PFSK-1 (cell line): ENCODE measurements at regions not wholly inside any gene's neighbourhood (a gene's known extent, or its start where the extent isn't known, plus 50 kb on each side); places are given as distances from the start of the nearest gene placed in this dataset.

Experiments
- FOXP2 ChIP-seq: optimal IDR thresholded peaks from 2 replicates; pipeline ENCODE3; 2011; ENCODE audit warnings: borderline replicate concordance, control low read depth, inconsistent platforms; ENCODE audit not compliant: insufficient read depth; ENCODE audit errors: extremely low read length, extremely low read depth
- POLR2AphosphoS5 ChIP-seq: IDR thresholded peaks from 2 replicates; pipeline ENCODE4 v1.6.1; 2012; ENCODE audit warnings: low read depth, mild to moderate bottlenecking, control low read depth, low read length, moderate library complexity
- SIN3A ChIP-seq: IDR thresholded peaks from 2 replicates; pipeline ENCODE4 v1.6.1; 2012; ENCODE audit warnings: mild to moderate bottlenecking, low read length, moderate library complexity, borderline replicate concordance; ENCODE audit not compliant: insufficient read depth
- TAF1 ChIP-seq: IDR thresholded peaks from 2 replicates; pipeline ENCODE4 v1.6.1; 2012; ENCODE audit warnings: low read length, control low read depth, borderline replicate concordance; ENCODE audit not compliant: insufficient read depth
- TF ChIP-seq, protein P1 (sequence below), 2 experiments: IDR thresholded peaks; 2 replicates each; pipeline versions ENCODE4 v1.6.1 to v1.8.0; 2011 to 2012; ENCODE audit warnings: low read depth in 2 of 2, low read length in 2 of 2, control low read depth in 1 of 2, inconsistent platforms in 1 of 2, mild to moderate bottlenecking in 1 of 2, moderate library complexity in 1 of 2; ENCODE audit not compliant: insufficient read depth in 1 of 2

DNA sequence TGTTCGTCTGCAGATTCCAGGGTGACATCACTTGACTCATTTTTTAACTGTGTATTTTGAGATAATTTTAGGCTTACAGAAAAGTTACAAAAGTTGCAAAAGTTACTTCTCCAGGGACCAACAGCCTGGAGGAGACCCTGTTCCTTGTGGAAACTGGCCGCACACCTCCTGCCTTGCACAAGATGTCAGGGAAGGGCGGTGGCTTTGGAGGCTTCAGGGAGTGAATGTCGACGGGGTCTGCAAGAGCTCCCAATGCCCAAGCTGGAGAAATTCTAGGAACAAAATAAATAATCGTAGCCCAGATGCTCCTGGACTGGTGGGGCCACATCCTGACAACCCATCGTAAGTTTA is 62.2 kb upstream of the FAM20C start:
- TF ChIP-seq SIN3A (no peak), TAF1 (no peak), POLR2AphosphoS5 (no peak), FOXP2 (no peak)
- TF ChIP-seq, protein P1, sequence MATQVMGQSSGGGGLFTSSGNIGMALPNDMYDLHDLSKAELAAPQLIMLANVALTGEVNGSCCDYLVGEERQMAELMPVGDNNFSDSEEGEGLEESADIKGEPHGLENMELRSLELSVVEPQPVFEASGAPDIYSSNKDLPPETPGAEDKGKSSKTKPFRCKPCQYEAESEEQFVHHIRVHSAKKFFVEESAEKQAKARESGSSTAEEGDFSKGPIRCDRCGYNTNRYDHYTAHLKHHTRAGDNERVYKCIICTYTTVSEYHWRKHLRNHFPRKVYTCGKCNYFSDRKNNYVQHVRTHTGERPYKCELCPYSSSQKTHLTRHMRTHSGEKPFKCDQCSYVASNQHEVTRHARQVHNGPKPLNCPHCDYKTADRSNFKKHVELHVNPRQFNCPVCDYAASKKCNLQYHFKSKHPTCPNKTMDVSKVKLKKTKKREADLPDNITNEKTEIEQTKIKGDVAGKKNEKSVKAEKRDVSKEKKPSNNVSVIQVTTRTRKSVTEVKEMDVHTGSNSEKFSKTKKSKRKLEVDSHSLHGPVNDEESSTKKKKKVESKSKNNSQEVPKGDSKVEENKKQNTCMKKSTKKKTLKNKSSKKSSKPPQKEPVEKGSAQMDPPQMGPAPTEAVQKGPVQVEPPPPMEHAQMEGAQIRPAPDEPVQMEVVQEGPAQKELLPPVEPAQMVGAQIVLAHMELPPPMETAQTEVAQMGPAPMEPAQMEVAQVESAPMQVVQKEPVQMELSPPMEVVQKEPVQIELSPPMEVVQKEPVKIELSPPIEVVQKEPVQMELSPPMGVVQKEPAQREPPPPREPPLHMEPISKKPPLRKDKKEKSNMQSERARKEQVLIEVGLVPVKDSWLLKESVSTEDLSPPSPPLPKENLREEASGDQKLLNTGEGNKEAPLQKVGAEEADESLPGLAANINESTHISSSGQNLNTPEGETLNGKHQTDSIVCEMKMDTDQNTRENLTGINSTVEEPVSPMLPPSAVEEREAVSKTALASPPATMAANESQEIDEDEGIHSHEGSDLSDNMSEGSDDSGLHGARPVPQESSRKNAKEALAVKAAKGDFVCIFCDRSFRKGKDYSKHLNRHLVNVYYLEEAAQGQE (IDR thresholded peaks at IDR 0.05; ENCODE audit: insufficient read depth in 1 of 2, low read depth in 2 of 2, low read length in 2 of 2) = no peak
